ENCODE measurements at regions not wholly inside any gene's neighbourhood (a gene's known extent, or its start where the extent isn't known, plus 50 kb on each side); places are given as distances from the start of the nearest gene placed in this dataset.

DNA sequence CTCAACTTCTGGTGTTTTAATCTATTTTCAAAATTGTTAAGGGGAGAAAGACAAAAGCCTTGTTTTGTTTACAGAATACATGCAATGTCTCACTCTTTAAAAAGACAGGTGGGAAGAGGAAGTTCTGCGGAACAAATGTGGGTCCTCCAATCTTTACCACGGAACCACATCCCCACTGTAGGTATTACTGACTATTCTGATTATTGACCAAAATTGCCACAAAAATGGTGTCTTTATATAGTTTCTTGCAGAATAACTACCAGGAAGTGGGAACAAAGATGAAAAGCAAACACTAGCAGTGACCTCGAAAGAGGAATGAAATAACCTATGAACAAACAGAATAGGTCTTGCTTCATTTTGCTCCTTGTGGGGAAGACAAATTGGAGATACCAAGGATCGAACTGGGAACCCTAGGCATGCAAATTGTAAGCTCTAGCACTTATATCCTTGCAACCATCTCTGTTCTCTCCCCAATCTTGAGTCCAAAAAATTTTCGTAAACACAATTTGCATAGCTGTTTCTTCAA lies 106.7 kb downstream of the GPX5 start:
- ATAC-seq (ENCODE audit: low FRiP score in 2 of 2), result no peak
- Histone ChIP-seq H3K27ac (no peak overlapping the region), H3K36me3 (no peaks in the 10 kb centered on the region), H3K4me3 (no peak overlapping the region), H3K4me1 (peaks cover 5 to 14% (median 8%) of the 10 kb centered on the region in 4 donors), H3K9me3 (no peaks in the 10 kb centered on the region), H3K27me3 (peaks cover 0 to 8% (median 3%) of the 10 kb centered on the region in 4 donors)
- no peak for DNase-seq
- 72 to 80% methylated on average over 5 of the region's 5 CpGs for WGBS, 2 donors
- TF ChIP-seq POLR2AphosphoS5 (IDR thresholded peaks at IDR 0.05), result no peak
- TF ChIP-seq, protein P1, sequence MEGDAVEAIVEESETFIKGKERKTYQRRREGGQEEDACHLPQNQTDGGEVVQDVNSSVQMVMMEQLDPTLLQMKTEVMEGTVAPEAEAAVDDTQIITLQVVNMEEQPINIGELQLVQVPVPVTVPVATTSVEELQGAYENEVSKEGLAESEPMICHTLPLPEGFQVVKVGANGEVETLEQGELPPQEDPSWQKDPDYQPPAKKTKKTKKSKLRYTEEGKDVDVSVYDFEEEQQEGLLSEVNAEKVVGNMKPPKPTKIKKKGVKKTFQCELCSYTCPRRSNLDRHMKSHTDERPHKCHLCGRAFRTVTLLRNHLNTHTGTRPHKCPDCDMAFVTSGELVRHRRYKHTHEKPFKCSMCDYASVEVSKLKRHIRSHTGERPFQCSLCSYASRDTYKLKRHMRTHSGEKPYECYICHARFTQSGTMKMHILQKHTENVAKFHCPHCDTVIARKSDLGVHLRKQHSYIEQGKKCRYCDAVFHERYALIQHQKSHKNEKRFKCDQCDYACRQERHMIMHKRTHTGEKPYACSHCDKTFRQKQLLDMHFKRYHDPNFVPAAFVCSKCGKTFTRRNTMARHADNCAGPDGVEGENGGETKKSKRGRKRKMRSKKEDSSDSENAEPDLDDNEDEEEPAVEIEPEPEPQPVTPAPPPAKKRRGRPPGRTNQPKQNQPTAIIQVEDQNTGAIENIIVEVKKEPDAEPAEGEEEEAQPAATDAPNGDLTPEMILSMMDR (IDR thresholded peaks at IDR 0.05), result no peak
- TF ChIP-seq POLR2A (IDR thresholded peaks at IDR 0.05), result no peak
- no peak for TF ChIP-seq EP300 (IDR thresholded peaks at IDR 0.05)

DNA sequence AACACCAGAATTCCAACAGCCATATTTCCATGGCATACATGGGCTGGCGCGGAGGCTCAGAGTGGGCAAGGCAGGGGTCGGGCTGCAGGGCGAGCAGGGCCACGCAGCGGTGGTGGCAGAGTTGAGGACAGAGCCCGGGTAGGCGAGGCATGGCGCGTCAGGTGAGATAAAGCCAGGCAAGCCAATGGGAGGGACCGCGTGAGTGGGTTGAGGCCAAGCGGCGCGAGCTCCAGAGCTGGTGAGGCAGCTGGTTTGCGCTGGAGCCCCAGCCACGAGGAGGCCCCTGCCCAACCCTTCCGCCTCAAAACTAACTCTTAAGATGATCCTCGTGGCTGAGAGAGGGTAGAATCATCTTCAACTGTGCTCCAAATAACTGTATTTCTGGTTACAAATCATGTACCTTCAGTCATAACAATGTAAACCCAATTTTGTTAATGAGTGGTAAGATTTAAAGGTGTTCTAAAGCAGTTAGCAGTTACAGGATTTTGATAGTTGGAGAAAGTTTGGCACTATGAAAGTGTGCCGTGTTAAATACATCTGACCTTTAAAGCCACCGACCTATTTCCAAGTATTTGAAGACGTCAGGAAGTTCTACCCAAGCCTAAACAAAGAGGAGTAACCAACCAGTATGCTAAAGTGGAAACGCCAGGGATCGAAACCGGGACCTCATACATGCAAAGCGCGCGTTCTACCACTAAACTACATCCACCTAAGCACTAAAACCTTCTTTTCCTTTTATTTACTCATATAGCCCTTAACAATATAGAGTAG lies 107.9 kb downstream of the GPX5 start:
- H3K27me3 ChIP-seq, result peaks cover 0 to 8% (median 3%) of the 10 kb centered on the region in 4 donors

GRCh38 chr6:28634411-28634760 lies 108.7 kb downstream of the GPX5 start:
- H3K4me1 ChIP-seq, result peaks cover 5 to 14% (median 8%) of the 10 kb centered on the region in 4 donors
- TF ChIP-seq EP300 (IDR thresholded peaks at IDR 0.05), result no peak
- no peaks in the 10 kb centered on the region for H3K9me3 ChIP-seq
- peak overlapping the region in 2 of 4 donors; percentile 3 to 20 for H3K4me3 ChIP-seq
- ATAC-seq (ENCODE audit: low FRiP score in 2 of 2) (no peak), DNase-seq (no peak)
- WGBS, 2 donors, result 11 to 31% methylated on average over 4 of the region's 4 CpGs
- peaks cover 0 to 8% (median 3%) of the 10 kb centered on the region in 4 donors for H3K27me3 ChIP-seq
- no peaks in the 10 kb centered on the region for H3K36me3 ChIP-seq
- H3K27ac ChIP-seq, result no peak overlapping the region

More for the DNA sequence above, 107.9 kb downstream of the GPX5 start:
- 67 to 89% methylated on average over 28 of the region's 28 CpGs for WGBS, 2 donors
- Histone ChIP-seq H3K36me3 (no peaks in the 10 kb centered on the region), H3K9me3 (no peaks in the 10 kb centered on the region), H3K4me1 (peaks cover 5 to 14% (median 8%) of the 10 kb centered on the region in 4 donors), H3K27ac (no peak overlapping the region), H3K4me3 (no peak overlapping the region)
- ATAC-seq (ENCODE audit: low FRiP score in 2 of 2), result no peak
- DNase-seq, result peak in 1 of 2 donors; percentile 62
- TF ChIP-seq POLR2A (IDR thresholded peaks at IDR 0.05) (no peak), EP300 (IDR thresholded peaks at IDR 0.05) (no peak), POLR2AphosphoS5 (IDR thresholded peaks at IDR 0.05) (no peak)
- TF ChIP-seq, protein P1 (IDR thresholded peaks at IDR 0.05), result no peak

GRCh38 chr6:28634761-28635546 lies 109.3 kb downstream of the GPX5 start:
- H3K4me3 ChIP-seq, result peak overlapping the region in 2 of 4 donors; percentile 3 to 20
- peaks cover 5 to 14% (median 8%) of the 10 kb centered on the region in 4 donors for H3K4me1 ChIP-seq
- 2 to 6% methylated on average over 18 to 48 of the region's 48 CpGs for WGBS, 2 donors
- TF ChIP-seq POLR2AphosphoS5 (IDR thresholded peaks at IDR 0.05), result no peak
- no peak for TF ChIP-seq EP300 (IDR thresholded peaks at IDR 0.05)
- no peak for TF ChIP-seq POLR2A (IDR thresholded peaks at IDR 0.05)
- TF ChIP-seq, protein P1 (IDR thresholded peaks at IDR 0.05), result no peak
- no peak for DNase-seq
- H3K27me3 ChIP-seq, result peaks cover 0 to 8% (median 3%) of the 10 kb centered on the region in 4 donors
- ATAC-seq (ENCODE audit: low FRiP score in 2 of 2), result peak in 1 of 2 donors; percentile 26
- no peaks in the 10 kb centered on the region for H3K9me3 ChIP-seq
- H3K36me3 ChIP-seq, result no peaks in the 10 kb centered on the region
- no peak overlapping the region for H3K27ac ChIP-seq

- DNase-seq, result peak in 1 of 2 donors; percentile 45
- Histone ChIP-seq H3K36me3 (no peaks in the 10 kb centered on the region), H3K4me3 (peak overlapping the region in 1 of 4 donors; percentile 20), H3K27me3 (peaks cover 0 to 8% (median 3%) of the 10 kb centered on the region in 4 donors), H3K4me1 (peaks cover 5 to 14% (median 8%) of the 10 kb centered on the region in 4 donors), H3K27ac (no peak overlapping the region), H3K9me3 (no peaks in the 10 kb centered on the region)
- TF ChIP-seq EP300 (IDR thresholded peaks at IDR 0.05) (no peak), POLR2A (IDR thresholded peaks at IDR 0.05) (no peak), POLR2AphosphoS5 (IDR thresholded peaks at IDR 0.05) (no peak)
- TF ChIP-seq, protein P1 (IDR thresholded peaks at IDR 0.05), result no peak
- WGBS, 2 donors, result 4 to 10% methylated on average over 20 of the region's 20 CpGs
- ATAC-seq (ENCODE audit: low FRiP score in 2 of 2), result no peak
Observed at GRCh38 chr6:28635547-28636158, 110.0 kb downstream of the GPX5 start.

Measured in upper lobe of left lung (tissue), 6 donors.